Loucy (cell line): ENCODE measurements at regions not wholly inside any gene's neighbourhood (a gene's known extent, or its start where the extent isn't known, plus 50 kb on each side); places are given as distances from the start of the nearest gene placed in this dataset.

Experiments
- H2AFZ ChIP-seq: fragments of 200-600 bp; sonication (generic); 2 replicates; pipeline ENCODE4 v1.6.0; 2016; ENCODE audit warnings: antibody characterized with exemption, mild to moderate bottlenecking, low read length, moderate library complexity
- H3F3A ChIP-seq: fragments of 200-600 bp; 2 replicates; pipeline ENCODE4 v1.6.0; 2016; ENCODE audit warnings: antibody characterized with exemption, low read depth, mild to moderate bottlenecking
- H3K27me3 ChIP-seq: fragments of 200-600 bp; sonication (generic); 2 replicates; pipeline ENCODE4 v1.6.1; 2014; ENCODE audit warnings: low read length, mild to moderate bottlenecking; ENCODE audit not compliant: insufficient read depth, poor library complexity, severe bottlenecking
- H3K36me3 ChIP-seq: fragments of 200-600 bp; sonication (generic); 2 replicates; pipeline ENCODE4 v1.6.1; 2016; ENCODE audit warnings: low read length; ENCODE audit not compliant: insufficient read depth
- H3K4me1 ChIP-seq: fragments of 200-600 bp; sonication (generic); 2 replicates; pipeline ENCODE4 v1.5.1; 2014; ENCODE audit warnings: low read length, mild to moderate bottlenecking; ENCODE audit not compliant: insufficient read depth, poor library complexity, severe bottlenecking
- H3K4me2 ChIP-seq: fragments of 200-600 bp; sonication (generic); 2 replicates; pipeline ENCODE4 v1.6.0; 2014; ENCODE audit warnings: antibody characterized with exemption, low read length, low read depth, mild to moderate bottlenecking; ENCODE audit not compliant: poor library complexity, severe bottlenecking
- H3K4me3 ChIP-seq: fragments of 200-600 bp; sonication (generic); 2 replicates; pipeline ENCODE4 v1.5.1; 2014; ENCODE audit warnings: low read length, mild to moderate bottlenecking, mixed read lengths; ENCODE audit not compliant: poor library complexity, severe bottlenecking
- H3K79me2 ChIP-seq: fragments of 200-600 bp; sonication (generic); 2 replicates; pipeline ENCODE4 v1.6.1; 2014; ENCODE audit warnings: low read length; ENCODE audit not compliant: insufficient read depth
- H3K9ac ChIP-seq: fragments of 200-600 bp; sonication (generic); 2 replicates; pipeline ENCODE4 v1.6.0; 2014; ENCODE audit warnings: mild to moderate bottlenecking, low read depth, low read length, moderate library complexity; ENCODE audit not compliant: poor library complexity, severe bottlenecking
- H3K9me2 ChIP-seq: fragments of 200-600 bp; sonication (generic); replicated peaks from 2 replicates; pipeline ENCODE4 v1.6.1; 2016; ENCODE audit warnings: low read depth, low read length, mixed read lengths
- H3K9me3 ChIP-seq: fragments of 200-600 bp; sonication (generic); 2 replicates; pipeline ENCODE4 v1.6.1; 2014; ENCODE audit warnings: mild to moderate bottlenecking, antibody characterized with exemption, low read length, low read depth; ENCODE audit not compliant: insufficient read depth
- H4K20me1 ChIP-seq: fragments of 200-600 bp; sonication (generic); 2 replicates; pipeline ENCODE4 v1.6.0; 2014; ENCODE audit warnings: antibody characterized with exemption, low read length, mild to moderate bottlenecking; ENCODE audit not compliant: insufficient read depth, poor library complexity, severe bottlenecking
- CTCF ChIP-seq: fragments of 200-600 bp; sonication (generic); conservative IDR thresholded peaks from 2 replicates; pipeline ENCODE4 v1.5.1; 2014; ENCODE audit warnings: mild to moderate bottlenecking, antibody characterized with exemption, low read length
- EZH2phosphoT487 ChIP-seq: fragments of 200-600 bp; IDR thresholded peaks from 2 replicates; pipeline ENCODE4 v1.6.1; 2018; ENCODE audit warnings: antibody characterized with exemption, mild to moderate bottlenecking, moderate library complexity, borderline replicate concordance

GRCh38 chrX:22534643-22535042, 261.9 kb downstream of the CBLL2 start:
- Histone ChIP-seq H3K4me1 (no peaks in the 10 kb centered on the region), H3K4me3 (no peak overlapping the region), H3F3A (no peaks in the 10 kb centered on the region), H3K79me2 (no peaks in the 10 kb centered on the region), H3K27me3 (no peaks in the 10 kb centered on the region), H3K9me2 (no peaks in the 10 kb centered on the region), H2AFZ (no peak overlapping the region), H3K36me3 (no peaks in the 10 kb centered on the region), H3K9ac (no peak overlapping the region), H3K4me2 (no peak overlapping the region), H4K20me1 (no peaks in the 10 kb centered on the region), H3K9me3 (no peaks in the 10 kb centered on the region)
- TF ChIP-seq EZH2phosphoT487 = no peak
- no peak for TF ChIP-seq CTCF

DNA sequence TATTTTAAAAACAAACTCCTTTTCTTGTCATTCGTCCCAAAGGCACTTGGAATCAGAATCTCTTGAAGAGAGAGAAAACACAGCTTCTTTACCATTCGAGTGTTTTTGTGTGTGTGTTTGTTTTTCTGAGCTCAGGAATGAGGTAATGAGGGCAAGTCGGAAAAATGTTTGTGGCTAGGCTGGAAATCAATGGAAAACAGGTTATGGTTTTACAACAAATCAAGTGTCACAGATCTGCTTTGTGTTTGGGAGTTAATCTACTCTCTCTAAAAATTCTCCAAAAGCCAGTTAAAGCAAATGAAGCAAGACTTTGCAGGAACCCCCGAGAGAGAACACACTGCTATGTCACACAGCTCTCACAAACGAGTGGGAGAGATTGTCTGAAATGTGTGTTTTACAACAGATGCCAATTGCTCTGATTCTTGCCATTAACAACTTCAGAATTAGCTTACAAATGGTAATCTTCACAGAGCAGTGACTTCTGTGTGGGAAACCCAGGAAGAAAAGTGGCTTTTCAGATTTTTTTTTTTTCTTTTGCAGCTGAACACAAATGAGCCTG, 264.1 kb downstream of the CBLL2 start:
- H3K4me3 ChIP-seq = no peak overlapping the region
- no peaks in the 10 kb centered on the region for H3K27me3 ChIP-seq
- H3K9ac ChIP-seq = no peak overlapping the region
- H3K79me2 ChIP-seq = no peaks in the 10 kb centered on the region
- H3K36me3 ChIP-seq = no peaks in the 10 kb centered on the region
- H3K4me1 ChIP-seq = no peaks in the 10 kb centered on the region
- H4K20me1 ChIP-seq = no peaks in the 10 kb centered on the region
- no peak overlapping the region for H3K4me2 ChIP-seq
- H3F3A ChIP-seq = no peaks in the 10 kb centered on the region
- TF ChIP-seq CTCF (no peak), EZH2phosphoT487 (no peak)
- H3K9me2 ChIP-seq = no peaks in the 10 kb centered on the region
- H2AFZ ChIP-seq = no peak overlapping the region
- no peaks in the 10 kb centered on the region for H3K9me3 ChIP-seq

DNA sequence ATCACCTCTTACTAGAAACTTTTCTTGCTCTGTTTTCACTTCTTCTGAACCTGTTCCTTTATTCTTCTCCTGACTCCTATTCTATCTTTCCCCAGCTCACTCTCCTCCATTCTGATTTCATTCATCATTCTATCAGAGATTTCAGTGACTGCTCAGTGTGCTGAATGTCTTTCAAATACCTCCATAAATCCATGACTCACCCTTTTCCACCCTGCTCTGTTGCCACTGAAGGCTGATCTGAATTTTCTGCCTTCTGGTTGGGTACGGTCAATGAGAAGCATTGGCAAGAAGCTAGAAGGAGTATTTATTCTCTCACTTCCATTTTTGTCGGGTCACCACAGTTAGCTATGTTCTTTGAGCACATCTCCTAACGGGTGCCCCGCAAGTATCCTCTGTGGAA, 265.9 kb downstream of the CBLL2 start:
- Histone ChIP-seq H3K9me2 (no peaks in the 10 kb centered on the region), H3K9me3 (no peaks in the 10 kb centered on the region), H3K79me2 (no peaks in the 10 kb centered on the region), H3F3A (no peaks in the 10 kb centered on the region), H3K27me3 (no peaks in the 10 kb centered on the region), H3K9ac (no peak overlapping the region), H2AFZ (no peak overlapping the region), H3K4me3 (no peak overlapping the region), H3K36me3 (no peaks in the 10 kb centered on the region), H3K4me1 (no peaks in the 10 kb centered on the region), H3K4me2 (no peak overlapping the region), H4K20me1 (no peaks in the 10 kb centered on the region)
- TF ChIP-seq EZH2phosphoT487 (no peak), CTCF (no peak)
